Neural cell (in vitro differentiated cells): ENCODE measurements at regions not wholly inside any gene's neighbourhood (a gene's known extent, or its start where the extent isn't known, plus 50 kb on each side); places are given as distances from the start of the nearest gene placed in this dataset.

Source experiments
- H2AFZ ChIP-seq: fragments of 200-600, 300-800 bp; sonication (generic), shearing (Covaris generic); 2 replicates; pipeline ENCODE4 v1.6.0; 2014; ENCODE audit warnings: low read depth, mild to moderate bottlenecking, antibody characterized with exemption, low read length, moderate library complexity
- H3F3A ChIP-seq: fragments of 200-600 bp; shearing (Covaris generic); 2 replicates; pipeline ENCODE4 v1.6.1; 2016; ENCODE audit warnings: mild to moderate bottlenecking, moderate library complexity, mixed read lengths, antibody characterized with exemption, low read length; ENCODE audit not compliant: insufficient read depth, poor library complexity, severe bottlenecking
- H3K27ac ChIP-seq: fragments of 200-600, 300-800 bp; sonication (generic), shearing (Covaris generic); 2 replicates; pipeline ENCODE4 v1.5.1; 2014; ENCODE audit warnings: mild to moderate bottlenecking, low read length, moderate library complexity
- H3K27me3 ChIP-seq: fragments of 300-800, 200-600 bp; sonication (generic), shearing (Covaris generic); 2 replicates; pipeline ENCODE4 v1.6.0; 2014; ENCODE audit warnings: mild to moderate bottlenecking, low read depth, low read length, moderate library complexity; ENCODE audit not compliant: insufficient read depth
- H3K36me3 ChIP-seq: fragments of 300-800, 200-600 bp; sonication (generic), shearing (Covaris generic); 2 replicates; pipeline ENCODE4 v1.5.1; 2014; ENCODE audit warnings: mild to moderate bottlenecking, antibody characterized with exemption, low read length, moderate library complexity; ENCODE audit not compliant: insufficient read depth
- H3K4me2 ChIP-seq: fragments of 300-800, 200-600 bp; sonication (generic), shearing (Covaris generic); 2 replicates; pipeline ENCODE4 v1.6.0; 2014; ENCODE audit warnings: mild to moderate bottlenecking, low read length
- H3K4me3 ChIP-seq: fragments of 300-800, 200-600 bp; sonication (generic), shearing (Covaris generic); 2 replicates; pipeline ENCODE4 v1.5.1; 2014; ENCODE audit warnings: mild to moderate bottlenecking, low read length, moderate library complexity
- H3K79me2 ChIP-seq: fragments of 200-600 bp; shearing (Covaris generic); replicated peaks from 2 replicates; pipeline ENCODE4 v1.6.0; 2014; ENCODE audit warnings: mild to moderate bottlenecking, low read length, moderate library complexity; ENCODE audit not compliant: insufficient read depth
- H3K9ac ChIP-seq: fragments of 300-800, 200-600 bp; sonication (generic), shearing (Covaris generic); 2 replicates; pipeline ENCODE4 v1.6.1; 2016; ENCODE audit warnings: mild to moderate bottlenecking, low read length, mixed read lengths
- H3K9me2 ChIP-seq: fragments of 200-600 bp; shearing (Covaris generic); 2 replicates; pipeline ENCODE4 v1.6.1; 2016; ENCODE audit warnings: mild to moderate bottlenecking, low read length, mixed read lengths; ENCODE audit not compliant: insufficient read depth
- H3K9me3 ChIP-seq: fragments of 200-600, 300-800 bp; sonication (generic), shearing (Covaris generic); 2 replicates; pipeline ENCODE4 v1.6.1; 2016; ENCODE audit warnings: mild to moderate bottlenecking, mixed run types, low read length, moderate library complexity, mixed read lengths
- H4K20me1 ChIP-seq: fragments of 200-600 bp; shearing (Covaris generic); 2 replicates; pipeline ENCODE4 v1.6.1; 2016; ENCODE audit warnings: mild to moderate bottlenecking, mixed run types; ENCODE audit not compliant: insufficient read depth
- CTCF ChIP-seq: fragments of 450-650 bp; IDR thresholded peaks from 2 replicates; pipeline ENCODE4 v1.5.1; 2014; ENCODE audit warnings: antibody characterized with exemption, mild to moderate bottlenecking, moderate library complexity; ENCODE audit not compliant: poor library complexity, severe bottlenecking
- EP300 ChIP-seq: fragments of 450-650 bp; conservative IDR thresholded peaks from 2 replicates; pipeline ENCODE4 v1.6.1; 2014; ENCODE audit warnings: antibody characterized with exemption, mild to moderate bottlenecking, moderate library complexity; ENCODE audit not compliant: poor library complexity, severe bottlenecking
- EZH2 ChIP-seq: fragments of 200-600, 300-800 bp; shearing (Covaris generic), sonication (generic); IDR thresholded peaks from 2 replicates; pipeline ENCODE4 v1.6.1; 2014; ENCODE audit warnings: antibody characterized with exemption, low read length, borderline replicate concordance, mild to moderate bottlenecking; ENCODE audit not compliant: insufficient read depth, poor library complexity, severe bottlenecking
- MXI1 ChIP-seq: fragments of 450-650 bp; conservative IDR thresholded peaks from 2 replicates; pipeline ENCODE4 v1.6.1; 2014; ENCODE audit warnings: antibody characterized with exemption, mild to moderate bottlenecking; ENCODE audit not compliant: poor library complexity, severe bottlenecking
- POLR2AphosphoS5 ChIP-seq: IDR thresholded peaks from 2 replicates; pipeline ENCODE4 v1.6.1; 2012
- RAD21 ChIP-seq: fragments of 450-650 bp; conservative IDR thresholded peaks from 2 replicates; pipeline ENCODE4 v1.6.1; 2014; ENCODE audit warnings: antibody characterized with exemption, mild to moderate bottlenecking, moderate library complexity
- REST ChIP-seq: IDR thresholded peaks from 2 replicates; pipeline ENCODE4 v1.6.1; 2012; ENCODE audit warnings: borderline replicate concordance
- SMC3 ChIP-seq: fragments of 450-650 bp; conservative IDR thresholded peaks from 2 replicates; pipeline ENCODE4 v1.6.1; 2014; ENCODE audit warnings: antibody characterized with exemption, mild to moderate bottlenecking, moderate library complexity; ENCODE audit not compliant: poor library complexity
- TAF1 ChIP-seq: IDR thresholded peaks from 2 replicates; pipeline ENCODE4 v1.6.1; 2012; ENCODE audit warnings: low read depth

GRCh38 chr2:82959727-82960126 lies 1499.4 kb downstream of the SUCLG1 start:
- no peak overlapping the region for H3K4me3 ChIP-seq
- H3K4me2 ChIP-seq, result peak overlapping the region; percentile 32
- peak overlapping the region; percentile 21 for H3K27ac ChIP-seq
- no peak overlapping the region for H2AFZ ChIP-seq
- H3K9ac ChIP-seq, result no peak overlapping the region
- peaks cover 2% of the 10 kb centered on the region for H3F3A ChIP-seq
- no peaks in the 10 kb centered on the region for H3K79me2 ChIP-seq
- no peaks in the 10 kb centered on the region for H4K20me1 ChIP-seq
- H3K9me3 ChIP-seq, result no peaks in the 10 kb centered on the region
- H3K36me3 ChIP-seq, result no peaks in the 10 kb centered on the region
- no peak for TF ChIP-seq REST
- TF ChIP-seq RAD21, result no peak
- TF ChIP-seq POLR2AphosphoS5, result peak; percentile 59
- peak; percentile 80 for TF ChIP-seq EP300
- no peak for TF ChIP-seq TAF1
- no peak for TF ChIP-seq CTCF
- TF ChIP-seq EZH2, result no peak
- TF ChIP-seq SMC3, result no peak
- no peaks in the 10 kb centered on the region for H3K9me2 ChIP-seq
- no peaks in the 10 kb centered on the region for H3K27me3 ChIP-seq

DNA sequence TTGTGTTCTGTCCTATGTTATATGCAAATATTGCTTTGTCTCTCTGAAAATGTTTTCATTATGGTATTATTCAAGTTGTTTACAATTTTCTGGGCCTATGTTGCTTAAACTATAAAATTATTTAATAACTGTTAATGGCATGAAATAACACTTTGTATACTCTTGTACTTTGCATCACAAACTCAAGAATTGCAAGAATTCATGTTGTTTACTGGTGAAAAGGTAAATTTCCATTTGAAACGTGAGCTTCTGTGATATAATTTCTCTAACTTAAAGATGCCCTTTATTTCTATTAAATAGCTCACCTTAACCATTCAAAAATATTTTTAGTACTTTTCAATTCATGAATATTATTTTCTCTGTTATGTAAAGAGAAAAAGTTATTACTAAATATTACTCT lies 1504.2 kb downstream of the SUCLG1 start:
- Histone ChIP-seq H4K20me1 (no peaks in the 10 kb centered on the region), H3K79me2 (no peaks in the 10 kb centered on the region), H3K27me3 (no peaks in the 10 kb centered on the region), H2AFZ (no peak overlapping the region), H3K36me3 (no peaks in the 10 kb centered on the region), H3K4me2 (no peak overlapping the region), H3K9me2 (no peaks in the 10 kb centered on the region), H3F3A (peaks cover 2% of the 10 kb centered on the region), H3K27ac (no peak overlapping the region), H3K9ac (no peak overlapping the region), H3K9me3 (no peaks in the 10 kb centered on the region), H3K4me3 (no peak overlapping the region)
- TF ChIP-seq EP300, result no peak
- no peak for TF ChIP-seq TAF1
- TF ChIP-seq REST, result no peak
- no peak for TF ChIP-seq RAD21
- no peak for TF ChIP-seq EZH2
- TF ChIP-seq CTCF, result no peak
- TF ChIP-seq MXI1, result no peak
- TF ChIP-seq POLR2AphosphoS5, result no peak
- no peak for TF ChIP-seq SMC3
